Fibroblast of lung (primary cell): ENCODE measurements at regions not wholly inside any gene's neighbourhood (a gene's known extent, or its start where the extent isn't known, plus 50 kb on each side); places are given as distances from the start of the nearest gene placed in this dataset.

Experiments used
- DNase-seq, 2 donors: peaks; one replicate each; pipeline versions ENCODE4 v3.0.0 to v3.0.0-alpha.2; 2010; ENCODE audit warnings: low read depth in 2 of 2
- H2AFZ ChIP-seq: 2 replicates; pipeline ENCODE4 v1.5.1; 2012; ENCODE audit warnings: low read length, control low read depth, inconsistent platforms
- H3K27ac ChIP-seq: 2 replicates; pipeline ENCODE4 v1.5.1; 2011; ENCODE audit warnings: low read length, control low read depth; ENCODE audit not compliant: insufficient read depth
- H3K27me3 ChIP-seq: 2 replicates; pipeline ENCODE4 v1.5.1; 2011; ENCODE audit warnings: mild to moderate bottlenecking, low read length; ENCODE audit not compliant: control insufficient read depth, insufficient read depth
- H3K36me3 ChIP-seq: 2 replicates; pipeline ENCODE4 v1.5.1; 2011; ENCODE audit warnings: low read length; ENCODE audit not compliant: control insufficient read depth, insufficient read depth
- H3K4me1 ChIP-seq: 2 replicates; pipeline ENCODE4 v1.5.1; 2011; ENCODE audit warnings: low read length; ENCODE audit not compliant: control insufficient read depth, insufficient read depth; ENCODE audit errors: extremely low read depth
- H3K4me2 ChIP-seq: 2 replicates; pipeline ENCODE4 v1.5.1; 2011; ENCODE audit warnings: low read length, control low read depth; ENCODE audit not compliant: insufficient read depth; ENCODE audit errors: extremely low read depth
- H3K4me3 ChIP-seq, 4 experiments: fragments of 200-600 bp in 1 of 4; sonication (generic) in 1 of 4; replicated peaks in 1 of 4; 2 replicates each; pipeline ENCODE4 v1.5.1; 2011 to 2016; ENCODE audit warnings: low read length in 4 of 4, low read depth in 3 of 4, mild to moderate bottlenecking in 3 of 4, control low read depth in 2 of 4, inconsistent platforms in 1 of 4, mixed read lengths in 1 of 4; ENCODE audit not compliant: insufficient read depth in 1 of 4; ENCODE audit errors: control extremely low read depth in 1 of 4
- H3K79me2 ChIP-seq: 2 replicates; pipeline ENCODE4 v1.5.1; 2012; ENCODE audit warnings: mild to moderate bottlenecking, low read length, inconsistent platforms; ENCODE audit not compliant: control insufficient read depth, insufficient read depth
- H3K9ac ChIP-seq: 2 replicates; pipeline ENCODE4 v1.5.1; 2011; ENCODE audit warnings: mild to moderate bottlenecking, low read length, control low read depth; ENCODE audit not compliant: insufficient read depth
- H3K9me3 ChIP-seq: 2 replicates; pipeline ENCODE4 v1.5.1; 2012; ENCODE audit warnings: low read depth, low read length; ENCODE audit not compliant: control insufficient read depth, insufficient read depth
- H4K20me1 ChIP-seq: 2 replicates; pipeline ENCODE4 v1.5.1; 2011; ENCODE audit warnings: low read length; ENCODE audit not compliant: control insufficient read depth, insufficient read depth; ENCODE audit errors: extremely low read depth
- CTCF ChIP-seq, 2 donors: IDR thresholded peaks in 1 of 2; conservative IDR thresholded peaks in 1 of 2; 1 replicate in 1 of 2; 2 replicates in 1 of 2; pipeline ENCODE4 v1.5.1; 2011 to 2012; ENCODE audit warnings: low read length in 2 of 2, control low read depth in 1 of 2, inconsistent platforms in 1 of 2, low read depth in 1 of 2, mild to moderate bottlenecking in 1 of 2
- EZH2 ChIP-seq: IDR thresholded peaks from 2 replicates; pipeline ENCODE4 v1.5.1; 2012; ENCODE audit warnings: low read length, control low read depth, mild to moderate bottlenecking; ENCODE audit errors: missing control alignments

- no peaks in the 10 kb centered on the region for H4K20me1 ChIP-seq
- H3K4me2 ChIP-seq = no peak overlapping the region
- H3K27me3 ChIP-seq = no peaks in the 10 kb centered on the region
- H3K36me3 ChIP-seq = no peaks in the 10 kb centered on the region
- H3K9me3 ChIP-seq = no peaks in the 10 kb centered on the region
- peak overlapping the region; percentile 4 for H3K27ac ChIP-seq
- H3K9ac ChIP-seq = no peak overlapping the region
- DNase-seq = no peak
- H3K4me1 ChIP-seq = peaks cover 23% of the 10 kb centered on the region
- no peaks in the 10 kb centered on the region for H3K79me2 ChIP-seq
- TF ChIP-seq EZH2 (no peak), CTCF (conservative IDR thresholded peaks at IDR 0.05 in 1 of 2, IDR thresholded peaks at IDR 0.05 in 1 of 2; ENCODE audit: low read depth in 1 of 2, low read length in 2 of 2) (peak in 1 of 2 donors; percentile 21)
- no peak overlapping the region for H3K4me3 ChIP-seq
- H2AFZ ChIP-seq = no peak overlapping the region
These were observed 112.4 kb upstream of the RND3 start for GRCh38 chr2:150599889-150600288.

GRCh38 chr2:150598383-150598782, 110.9 kb upstream of the RND3 start:
- no peak overlapping the region for H3K9ac ChIP-seq
- no peak overlapping the region for H3K27ac ChIP-seq
- no peaks in the 10 kb centered on the region for H3K36me3 ChIP-seq
- peaks cover 23% of the 10 kb centered on the region for H3K4me1 ChIP-seq
- no peaks in the 10 kb centered on the region for H3K27me3 ChIP-seq
- H3K79me2 ChIP-seq = no peaks in the 10 kb centered on the region
- H3K9me3 ChIP-seq = no peaks in the 10 kb centered on the region
- no peak overlapping the region for H3K4me3 ChIP-seq
- TF ChIP-seq EZH2 (no peak), CTCF (conservative IDR thresholded peaks at IDR 0.05 in 1 of 2, IDR thresholded peaks at IDR 0.05 in 1 of 2; ENCODE audit: low read depth in 1 of 2, low read length in 2 of 2) (no peak)
- peak in 1 of 2 donors; percentile 50 for DNase-seq
- no peak overlapping the region for H3K4me2 ChIP-seq
- H4K20me1 ChIP-seq = no peaks in the 10 kb centered on the region
- peak overlapping the region; percentile 29 for H2AFZ ChIP-seq

- Histone ChIP-seq H3K9ac (no peak overlapping the region), H3K79me2 (no peaks in the 10 kb centered on the region), H3K27me3 (no peaks in the 10 kb centered on the region), H3K4me2 (peak overlapping the region; percentile 3), H3K27ac (peak overlapping the region; percentile 43), H3K4me1 (peaks cover 24% of the 10 kb centered on the region), H3K36me3 (no peaks in the 10 kb centered on the region), H4K20me1 (no peaks in the 10 kb centered on the region), H2AFZ (no peak overlapping the region), H3K9me3 (no peaks in the 10 kb centered on the region), H3K4me3 (no peak overlapping the region)
- TF ChIP-seq EZH2 (no peak), CTCF (conservative IDR thresholded peaks at IDR 0.05 in 1 of 2, IDR thresholded peaks at IDR 0.05 in 1 of 2; ENCODE audit: low read depth in 1 of 2, low read length in 2 of 2) (no peak)
- peak; percentile 38 to 88 for DNase-seq
These were observed 108.5 kb upstream of the RND3 start for GRCh38 chr2:150595803-150596470.
